Midbrain (tissue), 1 donor: ENCODE measurements at regions not wholly inside any gene's neighbourhood (a gene's known extent, or its start where the extent isn't known, plus 50 kb on each side); places are given as distances from the start of the nearest gene placed in this dataset.

Experiments
- DNase-seq: peaks from one replicate; lab custom pipeline; 2025; lab: John Stamatoyannopoulos, UW

DNA sequence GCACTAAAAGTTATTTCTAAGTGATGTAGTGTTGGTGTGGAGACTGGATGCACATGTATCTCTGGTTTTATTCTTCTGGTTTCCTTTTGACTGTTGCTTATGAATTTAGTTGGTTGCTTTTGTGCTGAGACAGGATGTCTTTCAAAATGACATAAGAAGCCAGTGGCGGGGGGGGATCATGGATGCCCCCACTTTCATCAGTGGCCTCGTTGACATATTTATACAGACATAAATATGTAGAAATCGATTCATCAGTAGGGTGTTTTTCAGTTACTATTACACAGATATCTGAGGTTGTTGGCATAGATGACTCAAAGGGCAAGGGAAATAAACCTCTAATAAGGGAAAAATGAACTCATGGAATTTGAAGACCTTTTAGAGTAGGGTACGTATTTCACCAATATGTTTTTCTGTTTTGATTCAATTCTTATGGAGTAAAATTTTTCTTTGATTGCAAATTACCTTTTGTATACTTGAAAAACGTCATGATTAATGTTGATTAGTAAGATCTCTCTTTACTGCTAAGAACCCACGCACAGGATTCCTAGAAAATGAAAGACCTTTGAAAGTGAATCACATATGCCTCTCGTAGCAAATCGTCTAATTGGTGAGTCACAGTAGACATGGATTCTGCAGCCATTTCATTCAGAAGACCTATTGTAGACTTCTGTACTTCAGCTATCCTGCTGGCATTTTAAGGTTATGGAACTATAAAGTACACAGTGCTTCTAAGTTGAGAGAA lies 97.4 kb upstream of the RBMS3 start:
- DNase-seq, result no peak

DNA sequence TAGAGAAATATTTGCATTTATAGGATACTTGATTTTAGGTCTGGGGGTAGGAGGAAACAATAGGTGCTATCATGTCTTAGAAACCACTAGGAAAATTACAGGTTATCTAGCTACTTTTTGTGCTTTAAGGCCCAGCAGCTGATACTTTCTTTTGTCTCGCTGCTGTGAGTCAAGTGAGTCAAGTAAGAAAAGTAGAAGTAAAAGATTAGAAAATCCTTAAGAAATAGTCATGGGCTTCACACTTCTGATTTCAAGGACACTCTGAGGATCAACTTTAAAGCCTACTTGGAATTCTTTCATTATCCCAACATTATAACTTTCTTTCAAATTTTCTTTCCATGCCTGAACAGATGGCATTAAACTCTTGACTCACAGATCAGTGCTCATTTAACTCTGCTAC lies 95.2 kb upstream of the RBMS3 start:
- no peak for DNase-seq

DNA sequence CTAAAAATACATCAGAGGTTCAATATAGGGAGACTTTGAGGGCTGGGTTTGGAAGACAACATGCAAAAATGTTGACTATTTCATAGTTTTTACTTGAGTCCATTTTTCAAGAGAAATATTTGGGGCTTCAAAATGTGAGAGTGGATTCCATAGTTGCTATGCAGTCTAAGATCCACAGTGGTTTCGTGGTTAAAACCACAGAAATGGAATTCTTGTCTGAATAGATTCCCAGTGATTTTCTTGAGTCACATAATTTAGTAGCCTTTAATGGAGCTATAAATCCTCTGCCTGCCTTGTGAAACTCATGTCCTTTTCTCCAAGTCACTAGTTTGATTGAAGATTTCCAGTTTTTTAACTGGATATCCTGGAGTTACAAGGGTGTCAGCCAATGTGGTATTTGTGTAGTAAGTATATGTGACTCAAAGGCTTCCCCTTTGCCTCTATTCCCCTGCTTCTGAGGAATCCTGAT lies 94.7 kb upstream of the RBMS3 start:
- no peak for DNase-seq

DNA sequence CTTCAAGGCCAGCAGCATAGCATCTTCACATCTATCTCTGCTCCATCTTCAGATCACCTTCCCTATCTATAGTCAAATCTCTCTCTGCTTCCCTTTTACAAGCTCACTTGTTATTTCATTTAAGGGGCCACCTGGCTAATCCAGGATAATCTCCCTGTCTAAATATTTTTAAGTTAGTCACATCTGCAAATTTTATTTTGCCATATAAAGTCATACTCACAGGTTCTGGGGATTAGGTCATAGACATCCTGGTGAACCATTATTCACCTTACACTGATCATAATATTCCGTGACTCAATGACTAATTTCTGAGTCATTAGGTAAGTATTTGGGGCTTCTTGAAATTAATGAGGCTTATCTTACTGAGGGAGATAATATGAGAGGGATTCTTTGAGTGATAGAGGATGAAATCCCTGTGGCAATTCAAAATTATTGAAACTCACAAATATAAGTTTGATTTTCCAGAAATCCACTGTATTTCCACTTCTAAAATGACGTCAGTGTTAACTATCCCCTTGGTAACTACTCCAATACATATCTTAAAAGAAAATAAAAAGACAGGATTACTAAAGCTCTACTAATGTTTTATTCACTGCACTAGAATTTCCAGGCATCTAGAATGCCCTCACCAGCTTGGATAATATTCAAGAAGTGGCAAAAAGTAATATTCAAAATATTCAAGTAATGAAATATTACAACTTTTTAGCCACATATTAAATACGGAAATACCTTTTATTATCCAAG lies 93.7 kb upstream of the RBMS3 start:
- DNase-seq, result no peak

DNA sequence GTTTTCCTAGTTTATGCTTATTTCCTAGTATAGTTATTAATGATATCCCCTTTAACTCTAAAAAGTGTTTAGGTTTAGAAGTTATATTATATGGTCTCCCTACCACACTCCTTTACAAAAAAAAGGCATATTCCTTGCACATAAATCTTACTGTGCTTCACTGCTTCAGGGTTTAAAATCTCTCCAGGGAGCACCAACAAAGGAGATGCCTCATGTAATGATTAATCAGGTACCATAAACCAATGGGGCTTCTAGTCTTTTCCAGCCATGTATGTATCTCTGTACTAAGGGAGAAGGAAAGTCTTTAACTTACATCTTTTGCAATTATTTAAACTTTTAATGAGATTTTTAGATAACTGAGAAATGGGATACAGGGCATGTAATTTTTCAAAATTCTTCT lies 91.5 kb upstream of the RBMS3 start:
- no peak for DNase-seq

DNA sequence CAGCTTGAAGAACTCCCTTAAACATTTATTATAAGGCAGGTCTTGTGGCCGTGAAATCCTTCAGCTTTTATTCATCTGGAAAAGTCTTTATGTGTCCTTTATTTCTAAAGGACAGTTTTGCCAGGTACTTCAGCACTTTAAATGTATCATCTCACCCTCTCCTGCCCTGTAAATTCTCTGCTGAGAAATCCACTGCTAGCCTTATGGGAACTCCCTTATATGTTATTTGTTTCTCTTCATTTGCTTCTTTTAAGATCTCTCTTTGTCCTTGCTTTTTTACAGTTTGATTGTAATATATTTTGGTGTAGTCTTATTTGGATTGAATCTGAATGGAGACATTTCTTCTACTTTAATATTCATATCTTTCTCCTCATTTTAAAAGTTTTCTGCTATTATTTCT lies 86.7 kb upstream of the RBMS3 start:
- no peak for DNase-seq

DNA sequence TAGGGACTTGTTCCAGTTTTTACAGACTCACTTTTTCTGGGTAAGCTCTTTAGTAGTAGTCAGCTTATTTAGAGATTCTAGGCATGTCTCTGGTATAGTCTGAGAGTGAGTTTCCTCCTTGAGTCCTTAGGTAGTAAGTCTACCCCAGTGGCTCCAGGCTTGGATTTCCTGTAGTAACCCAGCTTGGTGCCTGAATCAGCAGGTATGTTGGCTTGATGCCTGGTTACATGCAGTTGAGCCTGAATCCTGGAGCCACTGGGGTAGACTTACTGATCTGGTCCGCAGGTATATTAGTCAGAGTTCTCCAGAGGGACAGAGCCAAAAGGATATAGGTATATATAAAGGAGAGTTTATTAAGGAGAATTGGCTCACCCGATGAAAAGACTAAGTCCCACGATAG lies 85.8 kb upstream of the RBMS3 start:
- DNase-seq, result no peak

DNA sequence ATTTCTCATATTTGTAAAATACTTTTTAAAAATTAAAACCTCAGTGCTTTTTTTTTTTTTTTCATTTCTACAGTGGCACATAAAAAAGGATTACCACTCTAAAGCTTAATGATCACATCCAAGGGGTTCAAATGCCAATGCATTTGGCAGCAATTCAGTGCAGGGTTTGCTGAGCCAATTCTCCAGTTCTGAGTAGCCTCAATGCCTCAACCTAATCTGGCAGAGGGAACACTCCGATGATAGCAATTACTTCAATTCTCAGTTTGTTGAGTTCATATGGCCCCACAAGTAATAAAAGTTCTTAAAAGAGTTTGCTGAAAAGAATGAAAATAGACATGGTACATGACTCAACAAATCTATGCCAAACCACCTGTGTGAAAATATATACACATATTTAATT lies 79.3 kb upstream of the RBMS3 start:
- peak; percentile 37 for DNase-seq

DNA sequence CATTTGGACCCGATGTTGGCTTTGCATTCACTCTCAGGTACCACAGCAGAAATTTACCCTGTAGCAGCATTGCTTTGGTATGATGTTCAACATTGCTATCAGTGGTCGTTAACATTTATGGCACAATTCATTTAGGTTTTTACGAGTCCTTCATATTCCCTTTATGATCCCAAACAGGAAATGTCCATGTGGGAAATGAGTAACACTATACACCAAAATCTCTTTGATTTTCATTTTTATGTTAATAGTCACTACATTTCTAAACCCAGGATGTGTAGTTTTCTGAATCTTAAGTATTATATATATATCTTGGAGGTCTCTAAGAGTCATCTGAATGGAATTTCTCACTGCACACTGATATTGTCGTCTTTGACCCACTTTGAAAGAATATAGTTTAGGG lies 78.5 kb upstream of the RBMS3 start:
- DNase-seq, result no peak

DNA sequence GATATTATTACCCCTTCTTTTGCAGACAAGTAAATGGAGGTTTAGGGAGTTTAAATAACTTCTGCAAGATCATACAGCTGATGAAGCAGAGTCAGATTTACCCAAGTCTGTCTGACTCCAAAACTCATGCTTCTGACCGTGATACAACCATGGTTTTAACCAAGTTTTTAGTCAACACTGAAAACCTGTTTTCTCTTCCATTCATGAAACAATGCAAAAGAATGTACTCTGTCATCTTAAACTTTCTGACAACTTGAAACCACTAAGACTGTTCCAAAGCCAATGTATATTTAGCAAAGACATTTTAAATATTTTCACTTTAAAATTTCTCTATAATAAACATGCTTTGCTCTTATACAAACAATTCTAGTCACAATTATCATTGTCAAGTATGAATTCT lies 77.0 kb upstream of the RBMS3 start:
- DNase-seq, result no peak

DNA sequence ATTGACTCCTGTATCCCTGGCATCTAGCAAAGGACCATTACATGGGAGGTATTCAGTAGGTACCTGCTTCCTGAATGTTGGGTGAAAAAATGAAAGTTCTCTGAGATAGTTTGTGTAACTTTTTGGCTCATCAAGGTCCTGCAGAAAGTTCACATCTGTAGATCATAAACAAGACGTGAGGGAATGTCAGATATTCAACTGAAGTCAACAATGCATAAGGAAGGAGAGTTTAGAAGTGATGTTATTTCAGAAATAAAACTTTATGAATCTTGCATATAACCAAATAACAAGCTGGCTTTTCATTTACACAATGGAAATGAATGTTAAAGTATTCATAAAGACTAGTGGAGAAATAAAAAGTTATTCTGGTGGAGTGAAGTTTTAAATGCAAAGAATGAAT lies 73.4 kb upstream of the RBMS3 start:
- DNase-seq, result no peak

DNA sequence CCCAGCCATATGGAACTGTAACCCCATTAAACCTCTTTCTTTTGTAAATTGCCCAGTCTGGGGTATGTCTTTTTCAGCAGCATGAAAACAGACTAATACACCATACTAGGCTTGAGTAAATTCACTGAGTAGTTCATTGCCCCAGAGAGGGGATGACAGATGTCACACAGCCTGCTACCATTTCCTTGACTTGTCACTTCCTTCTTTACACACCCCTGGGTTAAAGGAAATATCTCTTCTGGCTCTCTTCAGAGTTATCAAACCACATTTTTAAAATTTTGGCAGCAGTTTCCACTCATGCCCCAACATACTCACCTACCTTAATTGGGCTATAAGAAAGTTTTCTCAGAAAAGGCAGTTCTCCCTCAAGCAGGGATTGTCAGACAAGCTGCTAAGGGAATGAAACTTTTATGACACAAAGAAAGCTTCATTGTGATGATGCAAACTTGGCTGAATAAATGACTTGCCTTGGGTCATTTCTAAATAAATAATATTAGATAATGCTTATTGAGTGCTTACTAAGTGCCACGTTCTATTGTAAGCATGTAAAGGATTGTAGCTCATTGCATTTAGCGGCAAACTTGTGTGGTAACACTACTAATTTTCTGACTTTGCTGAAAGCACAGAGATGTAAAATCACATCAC lies 68.0 kb upstream of the RBMS3 start:
- no peak for DNase-seq

DNA sequence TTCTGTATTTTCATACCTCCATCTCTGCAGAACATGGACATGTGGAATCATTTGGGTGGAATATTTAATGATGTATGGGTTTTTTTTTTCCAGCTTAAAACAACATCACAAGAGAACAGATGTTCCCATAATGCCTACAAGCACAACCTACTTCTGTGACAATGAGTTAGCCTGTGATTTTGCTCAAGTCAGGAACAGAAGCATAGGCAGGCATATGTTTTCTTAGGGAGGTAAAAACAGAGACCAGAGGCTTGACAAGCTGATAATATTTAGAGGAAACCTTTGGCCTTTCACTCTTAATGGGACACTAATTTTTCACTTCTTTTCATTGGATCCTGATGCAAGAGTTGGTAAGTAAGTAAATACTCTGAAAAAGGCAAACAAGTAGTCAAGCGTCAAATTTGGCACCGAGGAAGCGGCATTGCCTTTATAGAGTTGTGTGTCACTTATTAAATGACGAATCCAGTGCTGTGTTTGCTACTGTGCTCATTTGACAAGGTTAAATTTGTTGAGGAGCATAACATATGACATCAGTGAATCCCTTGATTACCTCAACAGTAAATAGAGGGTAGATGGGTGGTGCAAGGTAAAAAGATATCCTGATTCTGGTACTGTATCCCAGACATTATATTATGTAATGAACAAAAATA lies 66.7 kb upstream of the RBMS3 start:
- no peak for DNase-seq

DNA sequence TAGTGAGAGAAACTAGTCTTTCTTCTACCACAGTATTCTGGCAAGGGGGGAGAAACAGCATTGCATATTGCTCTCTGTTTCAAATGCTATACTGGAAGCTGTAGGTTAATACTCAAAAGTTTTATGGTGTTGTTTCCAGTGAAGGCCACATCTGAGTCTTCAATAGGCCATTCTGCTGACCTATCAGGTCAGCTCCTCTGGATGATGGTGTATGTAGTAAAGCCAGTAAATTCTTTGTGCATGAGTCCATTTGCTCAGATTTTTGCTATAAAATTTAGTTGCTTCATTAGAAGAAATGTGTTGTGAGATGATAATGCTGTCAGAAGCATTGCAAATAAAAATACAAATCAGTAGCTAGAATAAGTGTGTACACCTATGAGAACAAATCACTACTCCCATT lies 64.9 kb upstream of the RBMS3 start:
- no peak for DNase-seq

DNA sequence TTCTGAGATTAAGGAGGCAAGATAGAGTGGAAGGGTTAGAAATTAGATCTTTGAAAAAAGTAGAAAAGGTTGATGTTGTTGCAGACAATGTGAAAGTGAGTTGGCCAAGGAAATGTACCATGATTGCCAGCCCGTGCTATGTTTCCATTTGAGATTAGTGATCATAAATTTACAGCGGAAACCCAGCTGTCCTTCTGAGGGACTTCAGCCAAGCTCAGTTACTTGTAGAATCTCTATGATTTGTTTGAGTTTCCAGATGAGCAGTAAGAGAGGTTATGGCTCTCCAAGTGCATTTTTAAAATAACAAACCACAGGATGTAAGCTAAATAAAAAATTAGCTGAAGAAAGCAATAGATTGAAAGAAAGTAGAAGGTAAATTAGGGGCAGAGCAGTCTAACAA lies 54.2 kb upstream of the RBMS3 start:
- DNase-seq, result no peak

DNA sequence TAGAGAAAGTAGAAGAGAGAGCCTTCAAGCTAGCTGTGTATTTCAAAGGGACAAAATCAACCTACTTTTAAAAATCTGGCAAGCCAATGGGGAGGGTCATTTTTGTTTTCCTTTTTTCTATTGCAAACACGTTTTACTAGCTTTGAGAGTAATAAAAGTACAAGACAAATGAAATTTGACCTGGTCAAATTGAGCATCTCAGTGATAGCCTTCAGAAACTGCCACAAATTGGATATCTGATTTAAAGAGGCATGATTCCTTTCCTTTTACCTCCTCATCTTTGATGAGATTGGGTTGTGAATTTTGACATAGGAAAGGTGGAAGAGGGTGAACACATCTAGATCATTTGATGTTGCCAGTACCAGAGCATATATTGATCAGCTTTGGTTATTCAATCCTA lies 53.6 kb upstream of the RBMS3 start:
- no peak for DNase-seq
